Right forelimb (tissue), 1 donor: ENCODE measurements at regions not wholly inside any gene's neighbourhood (a gene's known extent, or its start where the extent isn't known, plus 50 kb on each side); places are given as distances from the start of the nearest gene placed in this dataset.

Experiments
- DNase-seq: peaks from one replicate; pipeline ENCODE4 v3.0.0-alpha.2; 2018

GRCh38 chr4:11342401-11342800 is 86.3 kb downstream of the HS3ST1 start:
- DNase-seq: no peak

GRCh38 chr4:11341337-11342043 is 87.2 kb downstream of the HS3ST1 start:
- DNase-seq: no peak

- no peak for DNase-seq
Observed at GRCh38 chr4:11338956-11339782, 89.5 kb downstream of the HS3ST1 start.

- DNase-seq: no peak
Observed at GRCh38 chr4:11337287-11337686, 91.4 kb downstream of the HS3ST1 start.

- no peak for DNase-seq
Observed at GRCh38 chr4:11336435-11336834, 92.3 kb downstream of the HS3ST1 start.

- DNase-seq: no peak
Observed at GRCh38 chr4:11334887-11335286, 93.8 kb downstream of the HS3ST1 start.

GRCh38 chr4:11328401-11328800 is 100.3 kb downstream of the HS3ST1 start:
- DNase-seq: no peak

GRCh38 chr4:11326021-11326420 is 102.7 kb downstream of the HS3ST1 start:
- DNase-seq: no peak

GRCh38 chr4:11323771-11324170 is 104.9 kb downstream of the HS3ST1 start:
- no peak for DNase-seq

GRCh38 chr4:11313157-11313943 is 115.3 kb downstream of the HS3ST1 start:
- no peak for DNase-seq

- no peak for DNase-seq
Observed at GRCh38 chr4:11312389-11312788, 116.3 kb downstream of the HS3ST1 start.

GRCh38 chr4:11301075-11301660 is 127.5 kb downstream of the HS3ST1 start:
- no peak for DNase-seq

- no peak for DNase-seq
Observed at GRCh38 chr4:11299836-11300235, 128.9 kb downstream of the HS3ST1 start.

- no peak for DNase-seq
Observed at GRCh38 chr4:11299016-11299415, 129.7 kb downstream of the HS3ST1 start.

- no peak for DNase-seq
Observed at GRCh38 chr4:11298451-11298850, 130.2 kb downstream of the HS3ST1 start.

- DNase-seq: no peak
Observed at GRCh38 chr4:11297627-11298026, 131.1 kb downstream of the HS3ST1 start.

GRCh38 chr4:11297201-11297600 is 131.5 kb downstream of the HS3ST1 start:
- no peak for DNase-seq

- no peak for DNase-seq
Observed at GRCh38 chr4:11293866-11294265, 134.8 kb downstream of the HS3ST1 start.

- DNase-seq: no peak
Observed at GRCh38 chr4:11287055-11287454, 141.6 kb downstream of the HS3ST1 start.

- DNase-seq: no peak
Observed at GRCh38 chr4:11286533-11286932, 142.2 kb downstream of the HS3ST1 start.

- no peak for DNase-seq
Observed at GRCh38 chr4:11281720-11282119, 147.0 kb downstream of the HS3ST1 start.

- DNase-seq: no peak
Observed at GRCh38 chr4:11271263-11271662, 157.4 kb downstream of the HS3ST1 start.

- no peak for DNase-seq
Observed at GRCh38 chr4:11268149-11268548, 160.5 kb downstream of the HS3ST1 start.
